HG03108 (cell line): ENCODE measurements at regions not wholly inside any gene's neighbourhood (a gene's known extent, or its start where the extent isn't known, plus 50 kb on each side); places are given as distances from the start of the nearest gene placed in this dataset.

Experiments used
- ATAC-seq: cut with Tn5 transposase; IDR thresholded peaks from one replicate; pipeline ENCODE4 v1.9.1; 2021; ENCODE audit warnings: moderate library complexity; ENCODE audit not compliant: unreplicated experiment

DNA sequence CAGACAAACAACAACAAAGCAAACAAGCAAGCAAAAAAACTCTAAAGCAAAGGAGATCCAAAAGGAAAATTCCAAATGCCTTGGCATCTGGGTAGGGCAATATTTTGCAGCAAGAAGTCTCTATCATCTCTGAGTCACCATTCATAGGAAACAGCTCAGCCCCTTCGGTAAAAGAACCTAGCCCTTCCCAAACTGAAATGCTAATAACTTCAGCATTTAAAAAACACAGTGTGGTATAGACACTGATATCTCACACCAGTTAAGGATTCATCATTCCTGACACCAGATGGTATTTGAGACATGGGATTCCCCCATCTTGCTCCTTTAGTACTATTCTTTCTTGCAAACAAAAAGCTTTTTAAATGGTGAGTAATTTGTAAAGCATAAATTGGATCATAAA is 491.8 kb downstream of the TXNL1 start:
- no peak for ATAC-seq

DNA sequence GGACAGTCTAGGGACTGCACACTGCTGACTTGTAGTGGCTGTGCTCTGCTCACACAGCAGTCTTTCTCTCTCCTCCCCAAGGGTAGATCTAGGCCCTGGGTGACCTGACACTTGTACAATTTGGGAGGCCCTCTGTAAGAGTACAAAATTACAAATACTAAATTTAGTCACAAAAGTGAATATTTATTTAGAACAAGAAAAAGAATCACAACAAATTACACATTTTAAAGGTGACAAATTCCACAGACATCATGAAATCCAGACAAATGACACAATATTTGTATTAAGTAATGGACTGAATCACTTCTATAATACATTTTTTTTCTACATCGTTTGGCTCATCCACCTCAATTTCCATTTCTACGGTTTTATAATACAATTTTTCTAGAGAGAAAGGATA is 496.4 kb downstream of the TXNL1 start:
- no peak for ATAC-seq

DNA sequence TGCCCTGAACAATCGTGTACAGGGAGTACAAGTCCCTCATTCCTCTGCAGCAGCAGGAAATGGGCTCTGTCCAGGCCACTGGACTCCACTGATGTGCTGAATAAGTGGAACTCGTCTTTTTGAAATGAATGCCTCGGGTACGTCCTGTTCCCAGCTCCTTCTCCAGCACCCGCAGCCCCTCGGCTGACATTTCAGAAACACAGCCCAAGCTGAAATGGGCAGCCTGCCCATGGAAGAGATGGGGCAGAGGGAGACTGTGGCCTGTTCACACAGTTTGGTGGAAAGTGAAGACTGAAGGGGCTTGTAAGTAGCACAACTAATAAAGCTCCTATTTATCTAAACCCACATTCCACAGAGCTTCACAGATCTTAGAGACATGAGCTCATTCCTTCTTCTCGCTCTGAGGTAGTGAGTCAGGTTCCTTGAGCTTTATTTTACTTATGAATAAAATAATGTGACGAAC is 498.6 kb downstream of the TXNL1 start:
- ATAC-seq: no peak

DNA sequence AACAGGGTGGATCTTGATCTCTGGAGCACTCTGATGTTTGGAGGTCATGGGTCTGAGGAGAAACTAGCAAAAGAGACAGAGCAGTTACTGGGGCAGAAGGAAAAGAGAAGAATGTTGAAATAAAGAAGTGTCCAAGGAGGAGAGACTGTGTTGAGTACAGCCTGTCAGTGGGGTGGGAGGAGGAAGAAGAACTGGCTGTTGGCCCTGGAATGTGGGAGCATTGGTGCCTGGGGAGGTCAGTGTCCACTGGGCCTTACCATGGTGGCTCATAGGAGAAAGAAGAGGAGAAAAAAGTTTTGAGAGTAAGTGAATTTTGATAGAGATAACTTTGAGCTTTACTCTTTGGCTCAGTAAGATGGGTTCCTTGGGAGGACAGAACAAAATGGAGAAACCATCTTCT is 499.0 kb downstream of the TXNL1 start:
- no peak for ATAC-seq

DNA sequence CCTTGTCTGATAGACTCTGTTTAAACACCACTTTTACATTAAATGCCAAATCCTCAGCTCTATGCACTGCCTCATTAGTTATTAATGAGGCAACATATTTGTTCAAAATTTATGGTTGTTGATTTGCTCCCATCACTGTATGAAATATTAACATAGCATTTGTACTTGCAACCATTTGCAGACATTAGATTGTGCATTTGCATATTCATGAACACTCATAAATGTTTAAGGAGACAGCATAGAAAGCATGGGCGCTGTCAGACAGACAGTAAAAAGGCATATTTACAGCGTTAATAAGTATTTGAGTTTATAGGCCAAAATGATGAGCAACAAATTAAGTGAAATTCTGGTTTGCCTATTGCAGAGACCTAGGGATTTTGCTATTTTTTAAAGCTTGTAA is 502.3 kb downstream of the TXNL1 start:
- no peak for ATAC-seq

DNA sequence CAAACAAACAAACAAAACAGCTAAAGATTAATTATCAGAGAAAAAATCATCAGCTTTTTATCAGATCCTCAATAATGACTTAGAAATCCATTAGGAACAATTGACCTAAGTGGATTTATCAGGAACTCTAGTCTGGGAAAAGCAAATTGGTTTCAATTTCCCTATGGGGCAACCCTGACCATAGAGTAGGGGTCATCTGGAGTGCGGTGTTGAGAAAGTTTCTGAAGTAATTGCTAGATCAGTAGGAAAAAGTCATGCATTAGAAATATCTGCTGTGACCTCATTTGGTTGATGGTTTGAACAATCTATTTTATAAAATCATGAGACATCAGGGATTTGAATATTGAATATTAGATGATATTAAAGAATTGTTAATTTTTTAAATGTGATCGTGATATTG is 507.9 kb downstream of the TXNL1 start:
- ATAC-seq: no peak

DNA sequence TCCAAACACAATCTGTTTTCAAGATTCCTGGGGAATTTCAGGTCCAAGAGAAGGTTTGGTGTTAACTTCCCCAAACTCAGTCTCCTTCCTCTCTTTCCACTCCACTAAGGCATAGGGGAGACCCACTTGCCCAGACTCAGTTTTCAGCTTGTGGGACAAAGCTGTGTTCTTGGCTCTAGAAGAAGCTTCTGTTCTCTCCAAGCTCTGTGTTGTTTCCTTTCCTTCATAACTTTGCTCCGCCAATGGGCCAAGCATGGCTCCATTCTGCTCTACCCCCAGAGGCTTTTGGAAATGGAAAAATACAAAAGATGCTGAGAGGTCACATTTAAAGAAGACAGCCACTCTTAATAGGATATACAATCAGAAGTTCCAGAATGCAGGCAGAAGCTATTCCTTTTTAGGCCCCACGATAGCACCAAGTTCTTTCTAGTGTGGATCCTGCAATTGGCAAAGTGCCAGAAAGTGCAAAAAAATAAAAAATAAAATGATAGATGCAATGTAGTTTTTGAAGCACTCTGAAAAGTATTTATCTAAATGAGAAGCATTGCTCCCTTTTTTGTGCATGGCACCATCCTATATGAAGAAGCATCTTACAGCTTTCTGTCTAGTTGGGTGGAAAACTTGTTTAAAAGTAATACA is 510.1 kb downstream of the TXNL1 start:
- ATAC-seq: no peak

DNA sequence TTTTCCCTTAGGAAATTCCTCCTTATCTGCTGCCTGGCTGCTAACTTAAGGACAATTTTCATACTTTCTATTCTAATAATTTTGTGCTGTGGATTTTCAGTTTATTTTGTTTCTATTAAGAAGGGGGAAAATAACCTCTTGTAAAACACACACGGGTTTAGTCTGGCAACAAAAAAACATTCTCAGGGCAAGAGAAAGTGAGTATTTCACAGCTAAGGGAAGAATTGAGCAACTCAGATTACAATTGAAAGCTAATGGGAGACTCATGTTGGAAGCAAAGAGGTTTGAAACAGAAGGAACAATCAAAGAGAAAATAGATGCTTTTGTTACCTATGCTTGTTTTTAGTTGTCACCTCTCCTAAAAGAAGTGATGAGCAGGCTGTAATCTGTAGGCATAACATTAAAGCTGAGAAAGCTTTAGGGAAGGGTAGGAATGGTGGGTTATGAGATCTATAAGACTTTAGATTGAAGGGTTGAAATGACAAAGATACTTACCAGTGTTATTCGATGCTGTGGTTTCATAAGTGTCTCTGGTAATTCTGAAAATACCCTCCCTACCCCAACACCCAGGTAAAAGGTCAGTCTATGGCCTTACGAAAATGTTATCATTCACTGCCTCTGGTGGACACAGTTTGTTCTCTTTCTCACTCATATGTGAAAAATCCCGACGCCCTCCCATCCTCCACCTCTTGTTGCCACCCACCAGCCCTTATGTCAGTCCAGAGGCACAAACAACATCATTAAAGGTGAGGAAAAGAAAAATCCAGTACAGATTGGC is 510.9 kb downstream of the TXNL1 start:
- ATAC-seq: no peak

DNA sequence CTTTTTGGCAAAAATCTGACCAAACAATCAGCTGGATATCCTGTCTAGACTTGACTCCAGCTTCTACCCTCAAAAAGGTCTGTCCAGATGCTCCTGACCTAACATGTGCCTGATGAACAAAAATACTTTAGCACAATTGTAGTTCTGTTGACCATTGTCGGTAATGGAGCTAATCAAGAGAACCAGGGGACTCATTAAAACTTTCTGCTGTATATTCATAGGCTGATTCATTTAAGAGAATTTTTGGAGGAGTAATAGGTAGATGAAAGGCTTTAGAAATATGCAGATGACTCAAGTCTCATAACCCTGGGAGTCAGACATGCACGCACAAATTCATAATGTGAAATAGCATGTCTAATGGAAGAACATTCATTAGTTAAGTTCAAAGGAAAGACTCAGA is 514.2 kb downstream of the TXNL1 start:
- no peak for ATAC-seq

DNA sequence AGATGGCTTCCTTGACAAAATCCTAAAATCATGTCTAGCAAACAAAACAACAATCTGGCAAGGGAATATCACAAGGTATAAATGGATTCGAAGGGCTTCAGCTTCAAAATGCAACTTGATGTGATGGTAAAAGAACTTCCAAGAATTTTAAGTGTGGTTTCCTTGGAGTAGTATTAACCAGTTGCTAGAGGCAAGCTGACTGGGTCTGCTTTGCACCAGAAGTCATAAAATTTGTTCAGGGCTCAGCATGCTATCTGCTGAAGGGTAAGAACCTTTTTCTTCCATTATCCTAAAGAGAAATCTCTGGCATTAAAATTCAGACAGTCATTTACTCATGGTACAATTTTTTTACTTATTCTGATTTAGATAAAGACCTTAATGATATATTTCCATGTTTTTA is 516.7 kb downstream of the TXNL1 start:
- no peak for ATAC-seq

DNA sequence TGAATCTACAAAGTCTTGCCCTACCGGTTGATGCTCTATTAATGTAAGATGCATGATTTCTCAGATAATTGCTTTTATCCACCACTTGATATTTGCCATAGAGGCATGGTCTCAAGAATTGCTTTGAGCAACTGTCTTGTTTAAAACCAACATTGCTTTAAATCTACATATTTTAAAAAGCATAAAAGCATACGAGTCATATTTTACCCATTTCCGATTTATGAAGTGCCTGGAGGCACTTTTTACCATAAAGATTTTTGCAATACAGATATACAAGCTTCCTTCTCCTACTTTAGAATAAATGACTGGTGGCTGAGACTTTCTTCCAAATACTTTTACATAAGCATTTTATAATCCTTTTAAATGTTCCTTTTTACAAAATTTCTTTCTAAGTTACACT is 517.6 kb downstream of the TXNL1 start:
- ATAC-seq: no peak

DNA sequence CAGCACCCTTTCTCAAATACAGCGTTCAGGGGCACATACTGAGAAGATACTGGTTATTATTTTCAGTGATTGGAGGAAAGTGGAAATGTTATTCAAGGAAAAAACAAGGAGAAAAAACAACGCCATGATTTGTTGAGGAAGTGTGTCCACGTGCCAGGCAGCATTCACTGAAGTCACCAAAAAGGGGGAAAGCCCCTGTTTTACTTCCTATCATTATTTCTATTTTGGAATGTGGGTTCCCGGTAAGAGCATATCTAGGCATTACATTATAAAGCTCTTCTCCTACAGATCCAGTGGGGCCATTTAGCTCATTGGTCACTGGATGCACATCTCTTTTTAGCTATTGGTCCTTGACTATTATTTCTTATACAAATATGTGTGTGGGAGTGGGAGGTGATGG is 518.7 kb downstream of the TXNL1 start:
- ATAC-seq: no peak

DNA sequence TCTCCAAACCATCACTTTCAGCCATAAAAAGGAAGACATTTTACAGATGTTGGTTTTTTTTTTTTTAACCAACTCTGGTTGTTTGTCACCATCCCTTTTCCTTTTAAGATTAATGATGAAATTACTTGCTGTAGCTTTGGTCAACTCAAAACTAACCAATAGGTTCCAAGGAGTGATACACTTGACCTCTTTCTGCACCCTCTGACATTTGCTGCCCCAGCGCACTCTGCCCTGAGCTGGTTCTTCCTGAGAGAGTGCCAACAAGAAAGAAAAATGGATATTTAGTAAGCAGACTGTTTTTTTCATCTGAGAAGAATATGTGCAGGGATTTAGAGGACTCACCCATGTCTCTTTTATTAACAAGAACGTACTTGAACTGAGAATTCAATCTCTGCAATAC is 520.0 kb downstream of the TXNL1 start:
- no peak for ATAC-seq

DNA sequence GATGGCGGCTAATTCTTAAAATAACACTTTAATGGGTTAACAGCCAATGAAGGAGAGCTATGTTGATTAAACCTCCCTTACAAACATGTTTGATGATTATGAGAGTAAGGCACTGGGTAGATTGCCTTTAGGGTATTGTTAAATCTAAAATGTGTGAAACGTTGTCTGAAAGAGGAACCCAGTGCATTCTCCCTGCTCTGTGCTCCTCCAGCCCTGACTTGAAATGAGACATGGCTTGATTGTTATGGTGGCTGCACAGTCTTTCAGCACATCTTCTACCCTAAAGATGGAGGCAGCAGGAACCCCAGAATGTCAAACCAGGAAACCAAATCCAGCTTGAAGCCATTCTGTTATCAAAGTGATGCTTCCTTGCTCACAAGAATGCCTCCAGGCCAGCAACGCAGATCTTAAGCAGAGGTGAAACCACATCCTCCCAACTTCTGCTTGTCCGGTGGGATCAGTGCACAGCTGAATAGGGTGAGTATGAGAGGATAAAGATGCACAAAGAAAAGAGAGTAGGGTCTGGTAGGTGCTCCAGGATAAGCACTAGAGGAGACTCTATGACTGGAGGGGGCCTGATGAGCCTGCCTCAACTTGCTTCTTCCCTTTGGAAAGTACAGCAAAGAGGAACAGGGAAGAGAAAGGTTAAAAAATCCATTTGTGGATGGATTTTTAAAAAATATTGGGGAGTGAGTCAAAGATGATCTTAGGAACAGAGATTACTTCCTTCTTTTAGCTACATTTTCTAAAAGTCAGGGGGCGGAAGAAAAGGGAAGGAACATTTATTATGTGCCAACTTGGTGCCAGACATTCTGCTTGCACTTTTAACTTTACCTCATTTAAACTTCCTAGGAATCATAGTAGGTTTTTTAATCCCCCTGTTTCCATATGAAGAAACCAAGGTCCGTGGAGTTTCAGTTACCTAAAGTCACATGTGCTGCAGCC is 523.0 kb downstream of the TXNL1 start:
- no peak for ATAC-seq

DNA sequence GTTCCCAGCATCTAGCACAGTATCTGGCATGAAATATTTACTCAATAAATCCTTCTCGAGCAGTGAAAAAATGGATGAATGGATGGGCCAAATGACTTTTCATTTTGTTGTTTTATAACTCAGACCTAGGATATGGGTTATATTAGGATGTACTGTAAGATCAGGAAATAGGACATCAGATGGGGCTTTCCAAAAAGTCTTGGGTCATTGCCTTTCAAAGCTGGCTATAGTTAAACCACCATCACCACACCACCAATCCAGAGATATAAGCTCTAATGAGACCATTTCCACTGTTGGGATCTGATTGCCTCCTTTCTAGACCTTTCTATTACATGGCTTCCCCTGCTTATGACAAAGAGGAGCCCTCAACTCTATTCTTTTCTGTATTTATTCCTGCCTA is 525.0 kb upstream of the TCF4 start:
- ATAC-seq: no peak

DNA sequence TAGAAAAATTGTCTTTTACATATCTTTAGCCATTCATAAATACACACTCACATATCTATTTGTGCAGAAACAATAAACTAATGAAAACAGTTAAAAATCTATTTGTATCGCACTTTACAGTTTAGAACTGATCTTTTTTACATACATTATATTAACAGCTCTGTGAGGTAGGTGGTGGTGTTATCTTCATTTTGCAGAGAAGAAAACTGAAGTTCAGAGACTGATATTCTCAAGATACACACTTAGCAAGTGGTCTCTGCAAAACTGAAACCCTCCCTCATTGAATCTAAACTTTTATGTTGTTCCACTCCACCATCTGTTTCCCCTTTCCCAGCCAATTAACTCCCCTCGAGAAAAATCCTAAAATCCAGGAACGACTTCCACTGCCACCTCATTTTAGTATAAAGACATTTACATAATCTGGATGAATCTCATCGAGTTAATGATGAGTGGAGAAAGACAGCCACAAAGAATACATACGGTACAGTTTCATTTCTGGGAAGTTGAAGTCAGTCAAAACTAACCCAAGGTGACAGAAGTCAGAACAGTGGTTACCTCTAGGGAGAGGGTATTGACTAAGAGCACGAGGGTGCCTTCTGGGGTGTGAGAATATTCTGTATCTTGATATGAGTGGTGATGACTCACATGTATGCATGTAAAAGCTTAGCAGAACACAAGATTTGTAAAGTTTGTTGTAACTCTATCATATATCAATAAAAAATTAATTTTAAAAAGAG is 524.2 kb upstream of the TCF4 start:
- ATAC-seq: peak; percentile 91

DNA sequence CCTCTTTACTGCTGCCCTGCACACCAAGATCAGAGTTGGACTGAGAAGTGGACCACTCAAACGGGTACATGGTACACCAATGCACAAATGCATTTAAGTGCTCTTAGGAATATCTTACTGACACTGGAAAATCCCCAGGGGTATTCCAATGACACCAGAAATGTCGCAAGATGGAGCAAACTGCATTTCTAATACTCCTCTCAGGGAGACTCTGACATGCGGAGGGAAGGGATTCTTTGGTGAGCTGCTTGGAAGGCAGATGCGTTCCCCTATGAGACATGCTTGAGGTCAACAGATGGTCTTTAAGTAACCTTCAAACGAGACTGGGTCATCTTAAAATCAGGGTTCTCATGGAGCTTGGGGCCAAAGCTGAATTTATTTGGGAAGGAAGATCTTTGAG is 521.8 kb upstream of the TCF4 start:
- no peak for ATAC-seq

DNA sequence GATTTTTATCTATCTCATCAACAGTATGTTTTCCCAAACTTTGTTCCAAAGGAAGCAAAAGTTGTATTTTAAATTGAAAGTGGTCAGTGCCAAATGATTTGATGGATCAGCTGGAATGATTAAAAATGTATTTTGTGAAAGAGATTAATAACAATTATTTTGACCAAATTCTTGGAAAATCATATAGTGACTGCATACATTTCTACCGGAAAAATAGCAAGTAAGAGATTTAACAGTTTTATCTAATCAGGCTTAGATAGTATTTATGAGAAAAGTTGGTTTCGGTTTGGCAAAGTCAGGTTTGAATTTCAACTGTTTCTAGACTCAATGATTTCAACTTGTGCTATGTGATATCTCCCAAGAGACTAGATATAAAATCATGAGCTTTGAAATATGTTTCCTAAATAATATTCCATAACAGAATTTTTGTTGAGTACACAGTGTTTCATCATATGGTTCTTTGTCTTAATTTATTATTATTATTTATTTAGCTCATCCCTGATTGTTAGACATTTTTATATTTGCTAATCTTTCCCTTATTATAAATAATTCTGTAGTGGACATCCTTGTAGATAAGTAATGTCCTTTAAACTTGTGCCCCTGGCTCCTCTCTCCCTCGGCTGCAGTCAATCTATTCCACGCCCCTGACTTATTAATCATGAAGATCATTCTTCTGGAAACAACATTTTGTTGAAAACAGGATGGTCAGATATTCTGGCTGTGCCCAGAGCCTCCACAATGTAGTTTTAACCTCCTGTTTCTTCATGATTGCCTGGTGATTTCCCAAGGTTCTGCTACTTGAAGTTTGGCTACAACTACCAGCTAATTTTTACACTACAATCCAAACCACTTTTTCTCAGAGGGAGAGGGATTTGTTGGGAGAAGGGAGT is 520.7 kb upstream of the TCF4 start:
- no peak for ATAC-seq

DNA sequence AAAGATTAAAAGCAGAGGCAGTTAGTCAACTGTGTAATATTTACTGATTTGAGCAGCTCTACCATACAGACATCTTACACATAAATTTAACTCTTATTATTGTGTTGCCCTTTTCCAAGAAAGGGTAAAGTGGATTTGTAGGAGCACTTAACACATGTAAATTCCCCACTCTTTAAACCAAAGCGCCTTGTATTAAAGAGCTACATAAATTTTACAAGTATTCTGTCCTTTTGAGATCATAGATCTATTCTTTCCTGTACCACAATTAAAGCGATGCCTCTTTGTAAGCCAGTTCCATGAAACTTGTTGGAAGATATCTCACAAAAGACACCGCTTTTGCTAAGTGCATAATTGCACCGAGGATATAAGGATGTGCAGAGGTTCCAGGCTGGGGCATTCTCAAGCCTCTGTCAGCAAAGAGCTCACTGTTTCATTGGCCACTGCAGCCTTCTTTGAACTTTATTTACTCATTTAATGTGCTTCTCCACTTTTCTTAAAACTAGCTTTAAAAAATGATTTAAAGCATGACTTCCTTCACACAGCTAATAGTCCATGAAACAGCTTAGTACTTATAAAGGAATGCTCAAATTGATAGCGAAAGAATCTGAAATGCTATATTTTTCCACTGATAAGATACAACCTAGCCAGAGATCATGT is 520.0 kb upstream of the TCF4 start:
- ATAC-seq: no peak
